A172 (cell line): ENCODE measurements at regions not wholly inside any gene's neighbourhood (a gene's known extent, or its start where the extent isn't known, plus 50 kb on each side); places are given as distances from the start of the nearest gene placed in this dataset.

Source experiments
- DNase-seq: peaks from one replicate; pipeline ENCODE4 v3.0.0-alpha.2; 2015; ENCODE audit warnings: low spot score

DNA sequence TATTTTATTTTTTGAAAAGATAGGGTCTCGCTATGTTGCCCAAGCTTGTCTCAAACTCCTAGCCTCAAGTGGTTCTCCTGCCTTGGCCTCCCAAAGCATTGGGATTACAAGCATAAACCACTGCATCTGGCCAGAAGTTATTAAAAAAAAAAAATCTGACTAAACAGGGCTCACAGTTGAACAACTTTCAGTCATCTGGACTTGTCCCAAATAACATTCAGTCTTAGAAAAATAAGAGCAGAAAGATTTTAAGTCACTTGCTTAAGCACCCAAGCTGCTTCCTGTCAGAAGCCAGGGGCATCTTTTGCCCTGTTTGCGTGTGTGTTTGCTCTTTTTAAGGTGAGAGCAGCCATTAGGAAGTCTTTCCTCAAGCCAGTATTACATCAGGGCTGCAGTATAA is 286.8 kb downstream of the LMO4 start:
- no peak for DNase-seq

DNA sequence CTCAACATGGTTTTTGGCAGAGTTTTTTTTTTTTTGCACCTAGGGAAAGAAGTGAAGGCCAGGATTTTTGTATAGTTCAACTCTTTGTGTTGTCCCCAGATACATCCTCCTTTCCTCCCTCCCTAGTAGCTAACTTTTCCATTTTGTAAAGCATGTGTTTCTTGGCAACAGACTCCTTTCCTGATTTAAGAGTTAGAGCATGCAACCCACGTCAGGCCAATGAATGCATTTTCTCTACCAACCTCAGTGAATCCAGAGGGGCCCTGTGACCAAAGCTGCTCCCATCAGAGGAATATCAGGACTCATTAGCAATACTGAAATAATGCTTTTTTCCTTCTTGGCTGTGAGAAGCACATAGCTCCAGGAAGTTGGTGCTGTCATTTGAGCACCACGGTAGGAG is 287.2 kb downstream of the LMO4 start:
- DNase-seq = no peak

DNA sequence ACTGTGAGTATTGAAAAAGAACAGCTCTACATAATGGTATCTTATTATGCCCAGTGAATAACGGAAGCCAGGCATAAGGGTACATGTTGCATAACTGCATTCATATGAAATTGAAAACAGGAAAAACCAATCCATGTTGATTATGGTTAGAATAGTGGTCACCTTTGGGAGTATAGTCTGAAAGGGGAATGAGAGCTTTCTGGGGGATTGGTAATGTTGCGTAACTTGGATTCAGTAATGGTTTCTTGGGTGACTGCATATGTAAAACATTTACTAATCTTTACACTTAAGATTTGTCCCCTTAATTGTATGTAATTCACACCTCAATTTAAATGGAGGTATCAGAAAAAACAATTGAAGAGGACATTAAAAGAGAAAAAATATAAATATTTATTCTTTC is 292.1 kb downstream of the LMO4 start:
- no peak for DNase-seq

DNA sequence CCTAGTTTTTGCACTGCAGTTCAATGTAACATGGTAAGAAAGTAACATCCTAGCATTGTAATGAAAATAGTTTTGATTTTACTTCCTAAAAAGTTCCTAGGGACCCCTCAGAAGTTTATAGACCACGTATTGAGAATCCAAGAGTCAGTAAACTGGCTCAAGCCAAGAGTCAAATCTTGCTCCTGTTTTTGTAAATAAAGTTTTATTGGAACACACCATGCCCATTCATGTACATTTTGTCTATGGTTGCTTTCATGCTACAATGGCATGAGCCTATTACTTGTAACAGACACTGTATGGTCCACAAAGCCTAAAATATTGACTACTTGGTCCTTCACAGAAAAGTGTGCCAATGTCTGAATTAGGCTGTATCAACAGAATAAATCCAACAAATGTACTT is 301.0 kb downstream of the LMO4 start:
- DNase-seq = no peak

DNA sequence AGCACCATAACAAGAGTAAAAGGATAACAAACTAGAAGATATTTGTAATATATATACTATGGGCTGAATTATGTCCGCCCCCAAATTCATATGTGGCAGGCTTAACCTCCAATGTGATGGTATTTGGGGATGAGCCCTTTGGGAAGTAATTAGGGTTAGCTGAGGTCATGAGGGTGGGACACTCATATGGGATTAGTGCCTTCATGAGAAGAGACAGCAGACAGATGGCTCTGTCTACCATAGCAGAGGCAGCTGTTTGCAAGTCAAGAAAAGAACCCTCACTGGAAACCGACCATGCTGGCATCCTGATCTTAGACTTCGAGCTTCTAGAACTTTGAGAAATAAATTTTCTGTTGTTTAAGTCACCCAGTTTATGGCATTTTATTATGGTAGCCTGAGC is 303.6 kb downstream of the LMO4 start:
- DNase-seq = no peak

DNA sequence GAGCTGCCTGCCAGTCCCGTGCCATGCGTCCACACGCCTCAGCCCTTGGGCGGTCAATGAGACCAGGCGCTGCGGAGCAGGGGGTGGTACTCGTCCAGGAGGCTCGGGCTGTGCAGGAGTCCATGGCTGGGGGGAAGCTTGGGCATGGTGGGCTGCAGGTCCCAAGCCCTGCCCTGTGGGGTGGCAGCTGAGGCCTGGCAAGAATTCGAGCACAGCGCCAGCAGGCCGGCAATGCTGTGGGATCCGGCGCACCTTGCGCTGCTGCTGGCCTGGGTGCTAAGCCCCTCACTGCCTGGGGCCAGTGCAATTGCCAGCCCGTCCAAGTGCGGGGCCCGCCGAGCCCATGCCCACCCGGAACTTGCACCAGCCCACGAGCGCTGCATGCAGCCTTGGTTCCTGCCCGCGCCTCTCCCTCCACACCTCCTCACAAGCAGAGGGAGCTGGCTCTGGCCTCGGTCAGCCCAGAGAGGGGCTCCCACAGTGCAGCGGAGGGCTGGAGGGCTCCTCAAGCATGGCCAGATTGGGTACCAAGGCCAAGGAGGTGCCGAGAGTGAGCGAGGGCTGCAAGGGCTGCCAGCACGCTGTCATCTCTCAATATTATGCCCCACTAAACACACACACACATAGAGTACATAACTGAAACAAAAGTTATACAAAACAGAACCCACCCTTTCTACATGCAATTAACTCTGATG is 307.7 kb downstream of the LMO4 start:
- no peak for DNase-seq

DNA sequence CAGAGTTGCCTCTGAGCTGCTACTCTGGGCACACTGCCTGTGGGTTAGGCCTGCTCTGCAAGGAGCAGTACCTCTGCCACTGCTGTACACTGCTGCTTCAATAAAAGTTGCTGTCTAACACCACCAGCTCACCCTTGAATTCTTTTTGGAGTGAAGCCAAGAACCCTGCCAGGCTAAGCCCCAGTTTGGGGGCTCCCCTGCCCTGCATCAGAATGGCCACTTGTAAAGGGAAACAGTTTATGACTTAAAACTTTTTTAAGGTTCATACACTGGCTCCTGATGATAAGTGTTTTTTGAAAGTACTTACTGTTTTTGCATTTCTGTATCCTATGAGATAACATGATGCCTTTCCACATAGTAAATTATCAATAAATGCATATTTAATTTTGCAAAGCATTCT is 310.0 kb downstream of the LMO4 start:
- no peak for DNase-seq

DNA sequence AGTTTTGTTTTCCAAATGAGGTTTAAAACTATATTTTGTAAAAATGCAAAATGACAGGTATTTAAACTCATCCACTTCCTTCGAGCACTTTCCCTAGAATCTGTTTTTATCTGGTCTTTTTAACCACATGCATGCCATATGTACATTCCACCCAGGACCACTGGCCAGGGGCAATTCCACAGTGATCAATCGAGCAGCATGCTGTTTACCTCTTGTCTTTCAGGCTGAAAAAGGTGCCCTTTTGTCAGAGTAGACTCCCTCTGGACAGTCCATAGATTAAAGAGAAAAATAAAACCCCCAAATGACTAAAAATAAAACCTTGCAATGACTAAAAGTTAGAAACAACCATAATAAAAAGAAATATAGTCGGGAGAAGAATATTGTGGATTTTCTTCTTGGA is 313.3 kb downstream of the LMO4 start:
- DNase-seq = no peak

DNA sequence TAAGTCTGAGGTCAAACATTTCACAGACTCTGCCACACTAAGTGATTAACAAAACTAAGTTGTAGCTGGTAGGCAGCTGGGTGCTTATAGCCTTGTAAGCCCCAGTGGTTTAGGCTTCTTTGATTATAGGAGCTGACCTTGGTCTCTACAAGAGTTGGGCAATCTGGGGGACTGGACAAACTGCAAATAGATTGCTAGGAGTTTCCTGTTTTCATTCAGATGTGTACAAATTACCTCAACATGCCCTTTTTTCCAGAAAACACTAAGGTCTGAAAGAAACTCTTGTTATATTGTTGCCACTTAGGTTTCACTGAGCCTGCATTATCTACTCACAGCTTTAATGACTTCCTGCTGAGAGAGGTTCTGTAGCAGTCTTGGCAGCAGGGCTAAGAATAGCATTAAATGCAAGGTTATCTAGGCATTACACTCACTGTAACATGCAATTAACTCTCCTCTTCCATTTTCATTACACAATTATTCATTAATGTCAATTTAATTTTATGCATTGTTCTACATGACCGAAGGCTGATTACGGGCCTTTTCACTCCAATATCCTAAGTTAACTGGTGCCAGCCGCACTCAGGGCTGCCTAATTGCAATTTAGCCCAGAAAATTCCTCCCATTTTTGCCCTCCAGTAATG is 314.0 kb downstream of the LMO4 start:
- peak; percentile 14 for DNase-seq

DNA sequence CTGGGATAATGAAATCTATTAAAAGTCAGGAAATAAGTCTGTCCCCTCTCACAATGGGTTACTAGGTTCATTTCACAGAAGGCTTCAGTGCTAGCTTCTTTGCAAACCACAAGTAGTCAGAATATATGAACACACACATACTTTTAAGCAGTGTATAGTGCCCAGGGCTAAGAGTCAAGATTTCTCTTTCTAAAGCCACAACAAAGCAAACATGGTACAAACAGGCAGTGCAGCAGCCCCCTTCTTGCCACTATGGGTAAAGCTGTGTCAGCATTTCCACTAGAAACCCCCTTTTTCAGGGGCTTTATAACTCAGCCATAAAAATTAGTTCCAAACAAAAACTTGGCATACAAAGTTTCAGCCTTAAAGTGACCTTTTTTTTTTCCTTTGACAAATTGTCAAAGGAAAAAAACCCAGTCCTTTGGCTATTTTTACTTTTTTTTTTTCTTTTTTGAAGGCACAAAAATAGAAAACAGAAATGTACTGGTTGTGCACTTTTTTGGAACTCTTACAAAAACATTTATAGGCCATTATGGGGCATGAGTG is 315.4 kb downstream of the LMO4 start:
- DNase-seq = no peak

DNA sequence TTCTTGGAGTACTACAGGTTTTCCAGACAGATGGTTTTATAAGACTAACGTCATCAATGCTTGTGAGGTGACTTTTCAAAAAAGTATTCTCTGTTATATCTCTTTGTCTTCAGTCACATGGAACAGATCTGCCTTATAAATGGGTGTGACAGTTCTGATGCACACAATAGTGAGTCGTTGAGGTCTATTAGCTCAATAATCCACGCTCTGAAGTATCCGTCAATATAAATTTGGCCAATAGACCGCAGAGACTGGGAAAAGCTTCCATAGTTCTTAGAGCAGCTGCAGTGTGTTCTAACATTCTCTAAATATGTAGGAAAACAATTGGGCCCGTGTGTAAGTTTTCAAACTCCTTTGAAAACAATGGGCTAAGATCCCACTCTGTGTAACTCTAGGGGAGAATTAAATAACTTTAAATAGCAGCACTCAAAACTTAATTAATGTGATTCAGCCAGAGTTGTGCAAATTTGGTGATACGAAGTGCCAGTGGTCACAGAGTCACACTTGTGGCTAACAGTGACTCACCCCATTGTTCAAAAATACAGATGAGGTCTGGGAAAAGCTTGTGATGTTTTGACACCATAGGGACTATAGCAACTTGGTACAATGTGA is 316.0 kb downstream of the LMO4 start:
- DNase-seq = peak; percentile 40

DNA sequence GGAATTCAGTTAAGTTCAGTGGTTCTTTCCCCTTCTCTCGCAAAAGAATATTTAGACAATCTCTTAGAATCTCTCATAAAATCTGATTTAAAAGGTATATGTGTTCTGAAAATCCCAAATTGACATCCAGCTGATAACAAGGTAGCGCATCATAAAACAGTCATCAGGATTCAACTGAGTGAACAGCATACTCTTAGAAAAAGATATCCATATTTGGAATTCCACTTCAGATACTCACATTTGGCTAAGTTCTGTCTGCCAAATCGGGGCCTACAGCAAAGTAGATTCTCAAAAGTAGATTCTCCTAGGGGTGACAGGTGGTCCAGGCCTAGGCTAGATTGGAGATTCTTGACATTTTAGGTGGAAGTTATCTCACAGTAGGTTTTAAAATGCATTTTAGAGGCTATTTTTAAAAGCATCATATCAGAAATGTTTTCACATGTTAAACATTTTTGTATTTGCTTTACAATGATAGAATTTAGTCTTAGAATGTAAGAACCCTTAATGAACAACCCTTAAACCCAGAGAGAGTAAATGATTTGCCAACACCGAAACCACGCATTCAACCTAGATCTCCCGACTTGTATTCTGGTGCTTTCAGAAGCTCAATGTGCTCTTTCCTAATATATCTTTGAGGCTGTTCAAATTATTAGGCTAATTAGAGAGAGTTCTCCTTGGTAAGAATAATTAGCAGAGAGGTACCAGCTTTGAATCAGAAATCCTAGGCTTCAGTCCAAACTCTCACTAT is 318.9 kb downstream of the LMO4 start:
- DNase-seq = no peak

DNA sequence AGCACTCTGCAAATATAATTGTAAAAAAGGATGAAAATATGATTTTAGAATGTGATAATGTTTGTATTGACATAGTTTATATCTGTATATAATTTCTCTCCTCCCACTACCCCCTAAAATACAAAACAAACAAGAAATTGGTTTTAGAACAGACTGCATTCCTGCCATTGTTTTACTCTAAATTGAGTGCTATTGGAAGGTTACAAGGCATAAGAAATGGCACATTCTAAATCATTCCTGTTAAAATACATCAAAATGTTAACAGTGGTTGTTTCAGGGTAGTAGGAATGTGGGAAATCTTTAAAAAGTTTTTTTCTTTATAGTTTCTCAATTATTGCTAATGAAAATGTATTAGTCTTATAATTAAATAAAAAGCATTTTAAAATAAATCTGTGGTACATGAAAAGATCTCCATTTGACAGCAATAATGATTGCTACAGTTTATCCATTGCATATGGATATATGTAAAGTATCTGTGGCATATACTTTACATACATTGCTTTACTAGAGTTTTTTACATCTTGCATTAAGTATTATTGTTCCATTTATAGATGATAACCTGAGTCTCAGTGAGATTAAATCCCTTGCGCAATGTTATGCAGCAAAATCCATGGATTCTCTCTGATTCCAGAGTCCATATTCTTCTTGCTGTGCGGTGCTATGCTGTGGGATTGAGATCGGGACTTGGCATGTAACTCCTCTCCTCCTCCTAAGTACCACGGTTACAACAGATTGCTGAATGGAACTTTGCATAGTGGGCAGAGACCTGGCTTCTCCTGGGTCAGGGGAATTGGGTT is 319.8 kb downstream of the LMO4 start:
- no peak for DNase-seq

DNA sequence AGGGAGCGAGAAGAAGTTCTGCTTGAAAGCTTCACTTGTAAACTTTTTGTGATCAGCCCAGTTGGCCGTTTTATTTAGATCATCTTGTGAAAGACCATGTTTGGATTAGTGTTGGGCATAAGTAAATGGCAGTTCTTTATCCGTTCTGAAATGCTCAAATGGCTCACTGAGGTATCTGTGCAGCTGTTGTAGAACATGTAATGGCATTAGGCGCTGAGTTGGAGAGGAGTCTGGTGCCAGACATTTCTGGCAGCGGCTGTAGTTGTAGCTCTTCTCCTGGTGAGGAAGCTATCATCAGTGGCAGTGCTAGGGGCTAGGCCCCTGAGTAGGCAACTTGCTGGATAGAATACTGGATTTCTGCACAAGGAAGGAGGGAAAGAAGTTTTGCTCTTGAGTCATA is 321.6 kb downstream of the LMO4 start:
- DNase-seq = no peak

DNA sequence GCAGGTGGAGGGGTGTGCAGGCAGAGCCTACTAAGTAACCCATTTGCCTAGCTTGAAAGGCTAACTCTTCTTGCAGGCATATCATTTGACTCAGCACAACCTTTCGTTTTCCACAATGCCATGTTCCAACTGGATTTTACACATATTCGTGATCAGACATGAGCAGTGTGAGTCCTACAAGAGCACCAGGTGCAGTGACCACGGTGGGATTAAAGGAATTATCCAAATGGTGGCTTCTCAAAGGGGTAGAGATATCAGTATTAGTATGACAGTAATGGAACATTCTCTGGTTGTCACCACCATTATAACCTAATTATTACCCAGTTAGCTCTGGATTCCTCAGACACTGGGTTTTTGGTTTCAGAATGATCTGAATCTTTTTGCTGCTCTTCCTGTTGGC is 323.5 kb downstream of the LMO4 start:
- no peak for DNase-seq

DNA sequence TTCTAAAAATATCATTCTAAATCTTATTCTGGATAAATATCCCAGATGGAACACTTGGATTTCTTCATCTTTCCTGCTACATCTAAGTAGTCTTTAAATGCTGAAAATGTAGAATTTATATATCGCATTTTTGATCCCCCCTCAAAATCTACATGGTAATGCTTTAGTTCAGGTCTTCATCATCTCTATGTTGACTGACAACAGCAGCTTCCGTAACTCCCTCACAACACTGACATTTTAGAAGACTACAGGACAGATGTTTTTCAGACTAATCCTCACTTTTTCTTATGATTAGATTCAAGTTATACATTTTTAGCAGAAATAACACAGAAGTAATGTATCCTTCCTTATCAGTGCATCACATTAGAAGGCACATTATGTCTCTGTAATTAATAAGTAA is 336.5 kb downstream of the LMO4 start:
- no peak for DNase-seq

DNA sequence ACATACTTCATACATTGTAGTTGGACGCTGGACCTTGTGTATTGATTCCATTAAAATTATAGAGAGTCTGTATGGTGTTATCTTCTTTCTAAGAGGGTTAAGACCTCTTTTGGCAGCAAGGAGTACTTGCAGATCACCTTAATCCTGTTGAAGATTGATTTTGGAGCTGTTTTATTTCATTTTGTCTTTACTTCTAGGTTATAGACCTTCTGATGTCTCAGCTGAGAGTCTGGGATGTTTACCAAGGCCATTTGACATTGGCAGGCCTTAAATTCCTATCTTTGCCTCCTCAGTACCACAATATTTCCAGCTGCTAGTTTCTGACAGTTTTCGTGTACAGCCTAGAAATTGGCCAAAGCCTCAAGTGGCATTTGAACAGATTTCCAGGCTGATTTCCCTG is 338.0 kb downstream of the LMO4 start:
- DNase-seq = no peak

DNA sequence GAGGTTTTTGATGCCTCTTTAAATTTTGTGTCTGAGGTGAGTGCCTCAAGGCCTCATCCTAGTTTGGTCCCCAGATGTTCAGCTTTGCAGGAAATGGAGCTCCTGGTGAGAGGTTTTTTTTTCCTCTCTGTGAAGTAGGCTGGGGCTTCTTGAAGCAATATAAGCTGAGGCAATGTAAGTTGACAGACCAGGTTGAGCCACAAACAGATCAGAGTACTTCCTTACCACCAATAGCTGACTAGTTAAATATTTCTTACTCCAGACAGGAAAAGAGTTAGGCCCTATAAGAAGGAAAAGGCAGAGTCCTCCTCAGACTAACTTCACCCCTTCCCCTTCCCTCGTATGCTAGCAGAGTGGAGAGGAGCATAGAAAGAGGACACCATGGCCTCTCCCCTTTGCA is 341.0 kb downstream of the LMO4 start:
- DNase-seq = no peak

DNA sequence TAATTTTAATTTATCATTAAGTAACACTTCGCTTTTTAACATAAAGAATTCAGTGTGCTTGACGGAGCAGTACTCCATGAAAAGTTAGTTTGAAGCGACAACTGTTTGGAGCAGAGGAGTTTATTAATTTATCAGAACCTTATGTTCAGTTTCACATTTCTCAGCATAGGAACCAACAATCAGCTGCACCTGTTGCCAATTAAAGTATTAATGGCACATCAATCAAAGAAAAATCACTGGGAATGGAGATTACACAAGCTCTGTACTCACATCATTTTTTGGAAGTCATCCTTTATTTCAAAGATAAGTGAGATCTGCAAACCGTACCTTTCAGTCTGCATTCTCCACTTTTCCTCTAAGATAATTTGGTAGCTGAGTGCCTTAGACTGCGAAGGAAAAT is 344.6 kb downstream of the LMO4 start:
- DNase-seq = no peak

DNA sequence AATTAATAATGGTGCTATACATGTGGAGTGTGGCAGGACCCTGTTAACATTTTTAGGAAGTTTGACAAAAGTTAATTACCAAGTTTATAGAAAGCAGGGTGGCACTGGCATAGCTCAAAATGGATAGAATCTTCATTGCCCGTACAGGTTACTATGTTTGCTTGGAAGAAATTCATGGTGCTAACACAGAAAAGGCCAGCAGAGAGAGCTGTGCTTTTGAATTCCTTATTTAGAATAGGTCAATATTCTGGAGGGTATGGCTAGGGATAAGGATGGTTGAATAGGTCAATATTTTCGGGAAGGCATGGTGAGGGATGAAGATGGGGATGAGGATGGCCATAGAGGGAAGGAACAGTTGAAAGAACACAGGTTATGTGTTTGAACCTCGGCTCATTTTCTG is 345.1 kb downstream of the LMO4 start:
- no peak for DNase-seq

DNA sequence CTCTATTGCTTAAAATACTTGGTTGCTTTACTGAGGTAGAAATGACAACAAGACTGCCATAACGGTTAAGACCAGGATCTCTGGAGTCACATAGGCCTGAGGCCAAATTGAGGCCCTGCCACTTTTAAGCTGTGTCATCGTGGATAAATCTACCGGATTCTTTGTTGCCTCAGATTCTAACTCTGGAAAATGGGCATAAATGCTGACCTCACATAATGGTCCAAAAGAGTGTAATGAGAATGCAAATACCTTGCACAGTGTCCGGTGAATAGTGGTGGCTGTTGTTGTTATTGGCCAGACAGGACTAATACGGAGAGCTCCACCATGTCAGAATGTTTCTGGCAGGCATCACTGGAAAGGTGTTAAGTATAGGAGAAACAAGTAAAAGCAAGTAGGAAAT is 346.1 kb downstream of the LMO4 start:
- no peak for DNase-seq

DNA sequence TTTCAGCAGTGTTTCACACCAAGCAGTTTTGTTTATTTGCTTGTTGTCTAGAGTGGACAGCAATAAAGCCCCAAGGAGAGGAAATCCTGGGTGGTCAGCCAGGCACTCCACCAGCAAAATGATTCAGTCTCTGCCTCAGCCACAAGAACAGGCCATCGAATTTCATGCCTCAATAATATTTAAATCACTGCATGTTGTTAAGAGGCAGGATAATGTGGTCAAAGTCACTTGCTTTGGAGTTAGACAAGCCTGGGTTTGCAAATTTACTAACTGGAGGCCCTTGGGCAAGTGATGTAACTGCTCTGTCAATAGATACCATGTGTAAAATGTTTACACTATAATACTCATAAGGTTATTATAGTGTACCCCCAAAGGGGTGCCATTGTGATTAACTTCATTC is 349.6 kb downstream of the LMO4 start:
- no peak for DNase-seq
